GM12875 (cell line): ENCODE measurements at regions not wholly inside any gene's neighbourhood (a gene's known extent, or its start where the extent isn't known, plus 50 kb on each side); places are given as distances from the start of the nearest gene placed in this dataset.

Experiments
- H3K4me3 ChIP-seq: one replicate; pipeline ENCODE4 v1.5.1; 2011; ENCODE audit warnings: low read depth, low read length, control low read depth
- TF ChIP-seq, protein P1 (sequence below): IDR thresholded peaks from 2 replicates; pipeline ENCODE4 v1.5.1; 2011; ENCODE audit warnings: low read depth, mild to moderate bottlenecking, control low read depth, inconsistent platforms, low read length, moderate library complexity, borderline replicate concordance; ENCODE audit not compliant: insufficient read depth

GRCh38 chr4:177964061-177964460 lies 521.8 kb upstream of the AGA start:
- H3K4me3 ChIP-seq = no peak overlapping the region
- TF ChIP-seq, protein P1, sequence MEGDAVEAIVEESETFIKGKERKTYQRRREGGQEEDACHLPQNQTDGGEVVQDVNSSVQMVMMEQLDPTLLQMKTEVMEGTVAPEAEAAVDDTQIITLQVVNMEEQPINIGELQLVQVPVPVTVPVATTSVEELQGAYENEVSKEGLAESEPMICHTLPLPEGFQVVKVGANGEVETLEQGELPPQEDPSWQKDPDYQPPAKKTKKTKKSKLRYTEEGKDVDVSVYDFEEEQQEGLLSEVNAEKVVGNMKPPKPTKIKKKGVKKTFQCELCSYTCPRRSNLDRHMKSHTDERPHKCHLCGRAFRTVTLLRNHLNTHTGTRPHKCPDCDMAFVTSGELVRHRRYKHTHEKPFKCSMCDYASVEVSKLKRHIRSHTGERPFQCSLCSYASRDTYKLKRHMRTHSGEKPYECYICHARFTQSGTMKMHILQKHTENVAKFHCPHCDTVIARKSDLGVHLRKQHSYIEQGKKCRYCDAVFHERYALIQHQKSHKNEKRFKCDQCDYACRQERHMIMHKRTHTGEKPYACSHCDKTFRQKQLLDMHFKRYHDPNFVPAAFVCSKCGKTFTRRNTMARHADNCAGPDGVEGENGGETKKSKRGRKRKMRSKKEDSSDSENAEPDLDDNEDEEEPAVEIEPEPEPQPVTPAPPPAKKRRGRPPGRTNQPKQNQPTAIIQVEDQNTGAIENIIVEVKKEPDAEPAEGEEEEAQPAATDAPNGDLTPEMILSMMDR = no peak

DNA sequence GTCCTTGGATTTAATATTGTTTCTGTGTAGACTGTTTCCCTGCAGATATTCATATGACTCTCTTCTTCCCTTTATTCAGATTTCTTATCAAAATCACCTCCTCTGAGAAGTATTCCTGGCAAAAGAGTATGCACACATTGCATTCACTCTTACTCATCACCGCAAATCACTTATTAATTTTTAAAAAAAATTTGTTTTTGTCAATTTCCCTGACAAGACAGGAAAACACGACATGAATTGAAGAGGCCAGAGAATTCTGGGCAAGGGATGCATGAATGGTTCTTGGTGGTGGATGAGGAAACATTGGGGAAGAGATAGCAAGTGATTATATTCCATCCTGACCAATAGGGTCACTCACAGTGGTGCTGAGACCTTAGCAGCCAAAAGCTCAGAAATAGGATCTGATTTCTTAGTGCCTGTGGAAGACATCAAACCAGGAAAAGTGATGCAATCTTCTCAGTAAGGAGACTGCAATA lies 522.5 kb upstream of the AGA start:
- TF ChIP-seq, protein P1 = no peak
- H3K4me3 ChIP-seq = no peak overlapping the region

DNA sequence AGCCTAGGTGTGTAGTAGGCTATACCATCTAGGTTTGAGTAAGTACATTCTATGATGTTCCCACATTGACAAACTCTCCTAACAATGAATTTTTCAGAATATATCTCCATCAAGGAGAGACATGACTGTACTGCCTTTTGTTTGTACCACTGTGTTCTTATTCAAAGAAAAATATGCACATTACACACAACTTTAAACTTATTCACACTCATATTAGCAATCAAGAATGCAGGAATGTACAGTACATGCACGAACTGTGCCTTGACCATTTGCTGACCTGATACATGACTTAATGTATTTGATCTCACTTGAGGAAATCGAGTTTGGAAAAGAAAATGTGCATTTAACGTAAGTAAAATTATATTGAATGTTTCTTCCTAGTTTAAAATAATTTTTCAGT lies 525.1 kb upstream of the AGA start:
- H3K4me3 ChIP-seq = no peak overlapping the region
- TF ChIP-seq, protein P1 = no peak

GRCh38 chr4:177968817-177969442 lies 526.7 kb upstream of the AGA start:
- H3K4me3 ChIP-seq = no peak overlapping the region
- TF ChIP-seq, protein P1 = no peak

GRCh38 chr4:177974461-177974860 lies 532.2 kb upstream of the AGA start:
- no peak overlapping the region for H3K4me3 ChIP-seq
- TF ChIP-seq, protein P1 = no peak

DNA sequence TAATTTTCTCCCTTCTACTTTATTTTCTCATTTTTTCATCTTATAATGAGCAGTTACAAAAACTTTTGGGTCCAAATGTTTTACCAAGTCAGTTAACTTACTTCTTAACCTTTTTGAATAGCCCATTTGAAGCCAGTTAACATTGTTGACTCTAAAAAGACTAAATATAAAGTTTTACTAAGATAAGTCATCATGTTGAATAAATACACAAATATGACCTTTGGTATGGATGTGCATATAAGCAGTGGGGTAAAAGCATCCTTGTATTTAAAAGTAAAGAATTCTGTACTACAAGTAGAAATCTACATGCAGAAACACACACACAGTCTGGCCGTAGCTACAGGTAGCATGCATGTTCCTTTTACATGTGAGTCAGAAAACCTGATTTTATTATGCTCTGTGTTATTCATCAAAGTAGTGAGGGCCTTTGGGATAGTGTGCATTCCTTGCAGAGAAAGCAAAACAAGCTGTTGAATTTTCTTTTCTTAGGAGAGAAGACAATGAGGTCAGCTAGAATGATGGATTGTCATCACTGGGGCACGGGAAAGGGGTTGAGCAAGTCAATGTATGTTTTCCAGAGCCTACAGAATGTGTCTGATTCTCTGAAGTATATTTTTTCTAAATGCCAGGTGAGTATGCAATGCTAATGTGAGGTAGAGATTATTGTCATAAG lies 533.2 kb upstream of the AGA start:
- no peak overlapping the region for H3K4me3 ChIP-seq
- TF ChIP-seq, protein P1 = no peak

DNA sequence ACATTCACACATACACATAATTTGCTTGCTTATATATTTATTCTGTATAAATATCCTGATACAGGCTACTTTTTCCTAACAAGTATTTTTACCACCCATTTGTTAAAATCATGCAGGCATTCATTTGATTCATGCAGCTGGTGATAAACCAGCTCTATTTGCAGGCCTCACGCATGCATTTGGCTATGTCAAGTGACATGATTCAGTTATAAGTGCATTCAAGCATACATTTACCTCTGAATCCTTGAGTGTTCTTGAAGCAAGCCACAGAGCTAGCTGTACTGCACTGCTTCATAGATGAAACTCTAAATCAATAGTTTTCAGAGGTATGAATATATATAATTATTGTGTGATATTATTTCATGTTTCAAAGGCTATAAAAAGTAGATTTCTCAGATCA lies 544.0 kb upstream of the AGA start:
- no peak overlapping the region for H3K4me3 ChIP-seq
- TF ChIP-seq, protein P1 = no peak
